ENCODE measurements at regions not wholly inside any gene's neighbourhood (a gene's known extent, or its start where the extent isn't known, plus 50 kb on each side); places are given as distances from the start of the nearest gene placed in this dataset.

DNA sequence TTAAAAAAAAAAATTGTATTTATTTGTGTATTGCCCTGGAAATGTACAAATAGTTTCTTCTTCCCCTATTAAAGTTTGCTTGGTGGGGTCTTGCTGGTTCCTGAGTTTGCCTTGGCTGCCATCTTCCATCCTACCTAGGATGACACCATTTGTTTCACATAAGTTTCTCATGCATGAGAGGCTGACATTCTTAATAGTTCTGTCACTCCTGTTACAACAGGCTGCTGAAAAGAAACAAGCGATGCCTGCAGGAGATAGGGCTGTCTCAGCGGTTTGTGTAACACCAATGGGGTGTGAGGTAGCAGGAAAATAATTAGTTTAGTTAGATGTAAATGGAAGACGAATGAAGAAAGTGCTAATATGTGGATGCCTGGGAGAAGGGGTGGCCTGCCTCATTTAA is 1000.9 kb upstream of the RBFOX1 start:
- ATAC-seq (ENCODE audit: low read depth) (no peak), DNase-seq (no peak)
- ChIA-PET CTCF (no interaction called here), POLR2A (ENCODE audit: unreplicated experiment) (no interaction called here)
- TF ChIP-seq BHLHE40 (IDR thresholded peaks at IDR 0.05; ENCODE audit: low read depth, low read length) (no peak), FOS (IDR thresholded peaks at IDR 0.05; ENCODE audit: low read depth, low read length) (no peak), SMC3 (IDR thresholded peaks at IDR 0.05; ENCODE audit: low read depth, low read length) (no peak), RFX5 (IDR thresholded peaks at IDR 0.05; ENCODE audit: low read depth, low read length) (no peak), MXI1 (IDR thresholded peaks at IDR 0.05; ENCODE audit: borderline replicate concordance, low read depth, low read length) (no peak), CHD1 (IDR thresholded peaks at IDR 0.05; ENCODE audit: low read depth, low read length) (no peak)
- TF ChIP-seq, protein P1, sequence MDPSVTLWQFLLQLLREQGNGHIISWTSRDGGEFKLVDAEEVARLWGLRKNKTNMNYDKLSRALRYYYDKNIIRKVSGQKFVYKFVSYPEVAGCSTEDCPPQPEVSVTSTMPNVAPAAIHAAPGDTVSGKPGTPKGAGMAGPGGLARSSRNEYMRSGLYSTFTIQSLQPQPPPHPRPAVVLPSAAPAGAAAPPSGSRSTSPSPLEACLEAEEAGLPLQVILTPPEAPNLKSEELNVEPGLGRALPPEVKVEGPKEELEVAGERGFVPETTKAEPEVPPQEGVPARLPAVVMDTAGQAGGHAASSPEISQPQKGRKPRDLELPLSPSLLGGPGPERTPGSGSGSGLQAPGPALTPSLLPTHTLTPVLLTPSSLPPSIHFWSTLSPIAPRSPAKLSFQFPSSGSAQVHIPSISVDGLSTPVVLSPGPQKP (IDR thresholded peaks at IDR 0.05; ENCODE audit: borderline replicate concordance, low read depth, low read length), result no peak
- no peak overlapping the region for H4K8ac ChIP-seq (ENCODE audit: low read depth in 2 of 2, low read length in 2 of 2)
- no peaks in the 10 kb centered on the region for H3K4me1 ChIP-seq (ENCODE audit: control insufficient read depth, insufficient read depth, low read length)
- H2BK5ac ChIP-seq (ENCODE audit: low read depth, low read length, poor library complexity, severe bottlenecking), result no peak overlapping the region
- no peak overlapping the region for H3K14ac ChIP-seq (replicated peaks; ENCODE audit: low read depth, low read length)
- in situ Hi-C loops (cut with MboI; ENCODE audit: low sequenced_read_pairs), result no loop called here
- H3K9me3 ChIP-seq (ENCODE audit: control insufficient read depth, insufficient read depth, low read length), result peaks cover 12% of the 10 kb centered on the region
- no peaks in the 10 kb centered on the region for H3K27me3 ChIP-seq (ENCODE audit: control insufficient read depth, insufficient read depth, low read length)
- no peak overlapping the region for H3K9ac ChIP-seq (ENCODE audit: low read depth, low read length)
- no peak overlapping the region for H4K5ac ChIP-seq (ENCODE audit: low read depth, low read length)
- H2AK5ac ChIP-seq (ENCODE audit: low read depth, low read length), result no peak overlapping the region
- H3K4ac ChIP-seq (ENCODE audit: low read depth, low read length), result no peak overlapping the region
- no peak overlapping the region for H4K91ac ChIP-seq (ENCODE audit: insufficient read depth, low read depth, low read length)
- no peak overlapping the region for H3K4me2 ChIP-seq (ENCODE audit: low read depth, low read length)
- dilution Hi-C loops (cut with HindIII; ENCODE audit: low sequenced_read_pairs, unreplicated experiment), result no loop called here
- H3K18ac ChIP-seq (ENCODE audit: low read depth, low read length), result no peak overlapping the region
- H4K20me1 ChIP-seq (ENCODE audit: insufficient read depth, low read length), result no peaks in the 10 kb centered on the region
- H3K36me3 ChIP-seq (ENCODE audit: control insufficient read depth, insufficient read depth, low read length), result no peaks in the 10 kb centered on the region
- H2AK9ac ChIP-seq (replicated peaks; ENCODE audit: low read depth, low read length, poor library complexity), result no peak overlapping the region
- no peak overlapping the region for H3K27ac ChIP-seq (ENCODE audit: insufficient read depth, low read length)
- H2AFZ ChIP-seq (replicated peaks; ENCODE audit: low read length, poor library complexity), result no peak overlapping the region
- BruUV-seq (replicated peaks), result no TSS peak
- H3K23ac ChIP-seq (ENCODE audit: low read depth, low read length), result no peak overlapping the region
- no peak overlapping the region for H2BK15ac ChIP-seq (ENCODE audit: low read depth, low read length)
- H2BK120ac ChIP-seq (ENCODE audit: low read depth, low read length), result no peak overlapping the region
- 7 to 100% methylated on average over 1 to 2 of the region's 3 CpGs for WGBS, 2 experiments (ENCODE audit: extremely low coverage in 2 of 2, insufficient read length in 1 of 2)
- intact Hi-C loops (cut with micrococcal nuclease), result no loop called here
- H3K9me1 ChIP-seq (ENCODE audit: insufficient read depth, low read length), result no peaks in the 10 kb centered on the region
- H2BK20ac ChIP-seq (ENCODE audit: low read depth, low read length), result no peak overlapping the region
- no peaks in the 10 kb centered on the region for H3K79me1 ChIP-seq (ENCODE audit: low read depth in 1 of 2, low read length in 2 of 2)
- no peak overlapping the region for H3K4me3 ChIP-seq (ENCODE audit: insufficient read depth, low read depth, low read length)
- no peak overlapping the region for H3K56ac ChIP-seq (ENCODE audit: extremely low read depth, insufficient read depth, low read length)
